ENCODE measurements at regions not wholly inside any gene's neighbourhood (a gene's known extent, or its start where the extent isn't known, plus 50 kb on each side); places are given as distances from the start of the nearest gene placed in this dataset.

GRCh38 chr9:10928372-10928771 lies 315.6 kb upstream of the PTPRD start:
- no peak for TF ChIP-seq CTCF (IDR thresholded peaks at IDR 0.05; ENCODE audit: low read depth, low read length)
- no peak for DNase-seq (ENCODE audit: extremely low read depth, low read depth)

- TF ChIP-seq CTCF (IDR thresholded peaks at IDR 0.05; ENCODE audit: low read depth, low read length), result no peak
- no peak for DNase-seq (ENCODE audit: extremely low read depth, low read depth)
These were observed 317.3 kb upstream of the PTPRD start for GRCh38 chr9:10930081-10930480.

- DNase-seq (ENCODE audit: extremely low read depth, low read depth), result no peak
- TF ChIP-seq CTCF (IDR thresholded peaks at IDR 0.05; ENCODE audit: low read depth, low read length), result no peak
These were observed 334.0 kb upstream of the PTPRD start for GRCh38 chr9:10946676-10947410.

DNA sequence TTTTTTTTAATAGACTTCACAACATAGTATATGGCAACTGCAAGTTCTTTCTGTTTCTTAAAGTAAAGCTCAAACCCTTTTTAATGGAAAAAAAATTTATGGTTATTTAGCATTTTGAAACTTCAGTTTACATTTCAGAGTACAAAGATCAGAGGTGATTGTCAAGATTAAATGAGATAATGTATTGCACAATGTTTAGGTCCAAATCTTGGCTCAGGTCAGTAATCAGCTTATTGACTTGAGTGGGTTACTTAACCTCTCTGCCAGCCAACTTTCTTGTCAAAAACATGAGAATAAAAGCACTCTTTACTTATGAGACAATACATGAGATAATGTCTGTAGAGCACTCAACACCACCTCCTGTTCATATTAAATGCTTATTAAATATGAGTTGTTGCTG lies 345.1 kb upstream of the PTPRD start:
- no peak for TF ChIP-seq CTCF (IDR thresholded peaks at IDR 0.05; ENCODE audit: low read depth, low read length)
- DNase-seq (ENCODE audit: extremely low read depth, low read depth), result no peak

DNA sequence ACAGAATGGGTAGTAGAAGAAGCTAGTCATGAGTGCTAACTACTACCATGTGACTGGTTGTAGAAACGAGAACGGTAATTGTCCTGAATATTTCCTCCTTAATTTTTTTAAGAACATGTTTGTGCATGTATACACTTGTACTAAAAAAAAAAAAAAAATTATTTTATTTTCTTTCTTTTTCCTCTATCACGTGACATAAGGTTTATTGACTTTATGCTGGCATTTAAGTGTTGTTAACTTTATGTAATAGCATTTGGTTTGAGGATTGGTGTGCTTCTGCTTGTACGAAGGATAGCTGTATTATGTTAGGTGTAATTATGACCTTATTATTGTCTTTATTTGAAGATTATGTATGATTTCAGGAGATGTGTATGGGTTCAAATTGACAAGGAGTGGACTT lies 349.1 kb upstream of the PTPRD start:
- DNase-seq (ENCODE audit: extremely low read depth, low read depth), result no peak
- no peak for TF ChIP-seq CTCF (IDR thresholded peaks at IDR 0.05; ENCODE audit: low read depth, low read length)

GRCh38 chr9:10983251-10983650 lies 370.4 kb upstream of the PTPRD start:
- DNase-seq (ENCODE audit: extremely low read depth, low read depth), result no peak
- no peak for TF ChIP-seq CTCF (IDR thresholded peaks at IDR 0.05; ENCODE audit: low read depth, low read length)

DNA sequence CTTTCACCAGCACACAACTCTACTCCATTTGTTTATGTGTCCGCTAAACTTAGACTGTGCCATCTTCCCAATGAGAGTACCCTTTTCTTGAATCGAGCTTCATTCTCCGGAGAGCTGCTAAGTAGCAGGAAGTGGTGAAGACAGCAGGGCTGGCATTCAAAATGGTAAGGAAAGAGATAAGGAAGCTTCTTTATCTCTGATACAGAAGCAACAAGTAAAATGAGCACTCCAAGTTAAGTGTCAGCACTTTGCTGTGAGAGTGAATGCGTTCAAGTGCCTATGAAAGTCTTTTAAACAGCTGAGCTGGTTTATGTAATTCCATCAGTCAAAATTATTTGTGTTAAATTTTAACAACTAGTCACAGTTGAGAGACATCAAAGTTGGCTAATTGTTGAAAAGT lies 386.8 kb upstream of the PTPRD start:
- TF ChIP-seq CTCF (IDR thresholded peaks at IDR 0.05; ENCODE audit: low read depth, low read length), result no peak
- DNase-seq (ENCODE audit: extremely low read depth, low read depth), result no peak

Data from AG09319 (cell line).